Hematopoietic multipotent progenitor cell treated with erythropoietin and hydrocortisone succinate and interleukin-3 and kit ligand, for 6 days (in vitro differentiated cells): ENCODE measurements at regions not wholly inside any gene's neighbourhood (a gene's known extent, or its start where the extent isn't known, plus 50 kb on each side); places are given as distances from the start of the nearest gene placed in this dataset.
"Not testable (repeated sequence)": the region's sequence is repeated elsewhere in the genome, so short reads cannot be mapped to it uniquely, and the experiment has no call there.

Experiments used
- DNase-seq: peaks from one replicate; pipeline ENCODE4 v3.0.0-alpha.2; 2015

DNA sequence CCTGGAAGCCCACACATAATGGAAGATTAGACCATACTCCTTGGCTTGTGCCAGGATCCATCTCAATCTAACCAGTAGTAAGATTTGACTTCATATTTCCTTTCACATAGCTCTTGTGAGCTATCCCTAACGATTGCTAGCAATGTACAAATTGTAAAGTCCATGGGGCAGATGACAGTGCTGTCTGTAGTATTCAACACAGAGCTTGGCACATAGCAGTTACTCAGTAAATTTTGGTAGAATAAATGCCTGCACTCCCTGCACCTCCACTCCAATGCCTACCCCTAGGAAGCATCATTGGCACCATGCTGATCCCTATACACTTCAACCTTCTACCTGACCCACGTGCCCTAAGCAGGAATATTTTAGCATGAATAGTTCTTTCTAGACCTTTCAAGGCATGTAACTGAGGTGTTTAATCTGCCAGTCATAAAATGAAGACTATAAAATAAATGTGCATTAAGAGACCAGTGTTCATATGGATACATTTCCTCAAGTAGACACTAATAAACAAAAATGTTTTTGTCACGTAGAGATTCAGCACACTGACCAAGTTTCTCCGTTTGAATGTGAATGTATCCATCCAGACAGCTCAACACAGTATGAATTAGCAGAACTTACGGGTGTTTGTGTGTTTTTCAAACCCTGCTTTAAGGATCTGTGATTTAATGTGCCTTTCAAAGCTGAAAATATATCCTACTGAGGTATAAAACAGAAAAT lies 98.8 kb downstream of the BMP4 start:
- no peak for DNase-seq

DNA sequence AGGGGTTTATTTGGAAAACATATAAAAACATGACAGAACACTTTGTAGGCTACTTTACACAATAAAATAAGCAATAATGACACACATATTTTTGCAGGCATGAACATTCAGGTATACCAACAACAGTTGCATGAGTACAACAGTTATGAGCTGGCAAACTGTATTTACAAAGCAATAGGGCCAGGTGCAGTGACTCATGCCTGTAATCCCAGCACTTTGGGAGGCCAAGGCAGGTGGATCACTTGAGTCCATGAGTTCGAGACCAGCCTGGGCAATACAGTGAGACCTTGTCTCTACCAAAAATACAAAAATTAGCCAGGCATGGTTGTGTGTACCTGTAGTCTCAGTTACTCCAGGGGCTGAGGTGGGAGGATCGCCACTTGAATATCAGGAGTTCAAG lies 101.1 kb downstream of the BMP4 start:
- DNase-seq: no peak

DNA sequence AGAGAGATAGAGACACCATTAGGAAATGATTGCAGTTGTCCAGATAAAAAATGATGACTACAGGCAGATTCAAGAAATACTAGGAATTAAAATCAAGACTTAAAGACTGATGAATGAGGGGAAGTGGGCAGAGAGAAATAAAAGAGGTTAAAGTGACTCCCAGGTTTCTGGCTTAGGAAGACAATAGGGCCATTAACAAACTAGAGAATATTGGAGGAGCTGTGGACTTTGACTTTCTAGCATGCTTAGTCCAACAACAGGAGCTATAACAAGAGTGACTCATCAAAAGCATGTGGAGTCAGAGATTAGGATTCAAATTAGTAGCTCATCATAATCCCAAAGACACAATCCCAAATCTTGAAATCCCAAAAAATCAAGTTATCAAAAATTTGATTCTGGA lies 101.5 kb downstream of the BMP4 start:
- no peak for DNase-seq

DNA sequence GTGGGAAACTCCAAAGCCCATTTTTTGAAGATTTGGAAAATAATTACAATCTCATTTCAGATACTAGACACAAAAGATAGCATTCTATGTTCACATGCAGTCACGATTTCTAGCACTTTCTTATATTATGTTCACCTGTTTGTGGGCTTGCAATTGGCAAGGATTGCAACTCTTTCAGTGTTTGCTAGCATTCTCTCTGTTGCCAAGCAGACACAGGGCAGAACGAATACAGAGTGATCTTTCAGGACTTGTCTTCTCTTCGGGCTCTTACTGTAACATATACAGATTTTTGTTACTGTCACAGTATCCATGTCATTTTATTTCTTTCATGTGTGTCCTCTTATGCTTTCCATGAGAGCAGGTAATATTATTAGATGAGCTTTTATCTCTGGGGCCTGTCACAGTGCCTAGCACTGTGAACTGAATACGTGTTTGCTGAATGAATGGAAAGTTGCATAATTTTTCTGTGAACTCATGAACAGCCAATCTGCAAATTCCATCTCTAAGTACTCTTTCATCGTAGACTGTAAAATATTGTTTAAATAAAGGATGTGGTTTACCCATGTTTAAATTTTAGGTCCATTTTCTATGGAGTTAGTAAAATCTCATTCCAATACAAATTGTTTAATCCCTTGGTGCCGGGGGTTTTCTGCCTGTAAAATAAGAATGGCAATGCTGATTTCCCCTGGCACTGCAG lies 105.1 kb downstream of the BMP4 start:
- no peak for DNase-seq

DNA sequence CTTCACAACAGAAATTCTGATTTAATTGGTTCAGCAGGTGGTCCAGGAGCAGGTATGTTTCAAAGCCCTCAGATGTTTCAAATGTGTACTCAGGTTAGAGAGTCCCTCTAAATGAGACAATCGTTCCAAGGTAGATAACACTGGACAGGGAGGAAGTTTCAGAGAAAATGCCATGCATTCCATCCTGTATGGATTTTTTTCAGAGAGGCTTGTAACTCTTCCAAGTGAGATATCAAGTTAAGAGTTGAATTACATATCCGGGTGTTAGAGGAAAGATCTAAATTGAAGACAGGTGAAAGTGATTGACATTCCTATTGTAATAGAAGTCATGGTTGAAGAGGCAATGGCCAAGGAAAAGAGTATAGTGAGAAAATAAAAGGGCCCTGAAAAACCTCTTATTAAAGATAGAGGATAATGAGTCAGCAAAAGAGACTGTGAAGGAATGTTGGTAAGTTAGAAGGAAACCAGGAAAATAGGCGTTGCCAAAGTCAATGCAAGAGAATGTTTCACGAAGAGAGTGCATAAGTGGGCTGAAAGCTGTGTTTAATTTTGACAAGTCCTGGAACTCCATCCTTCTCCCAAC lies 105.8 kb downstream of the BMP4 start:
- no peak for DNase-seq

DNA sequence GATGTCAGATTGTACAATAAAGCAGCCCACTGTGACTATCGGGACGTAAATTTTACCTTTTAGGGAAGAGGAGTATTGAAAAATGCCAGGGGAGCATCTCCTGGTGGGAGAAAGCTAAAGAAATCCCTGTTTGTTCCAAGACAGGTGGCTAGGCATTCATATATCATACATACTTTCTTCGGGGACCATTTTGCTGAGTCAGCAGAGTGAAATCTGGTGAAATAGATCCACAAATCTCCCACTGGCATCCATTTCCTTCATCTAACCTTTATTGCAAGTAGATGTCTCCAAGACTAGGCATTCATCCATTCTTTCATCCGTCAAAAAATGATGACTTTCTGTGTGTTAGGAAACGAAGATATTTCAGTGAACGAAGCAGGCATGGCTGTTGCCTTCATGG lies 107.1 kb downstream of the BMP4 start:
- DNase-seq: no peak

DNA sequence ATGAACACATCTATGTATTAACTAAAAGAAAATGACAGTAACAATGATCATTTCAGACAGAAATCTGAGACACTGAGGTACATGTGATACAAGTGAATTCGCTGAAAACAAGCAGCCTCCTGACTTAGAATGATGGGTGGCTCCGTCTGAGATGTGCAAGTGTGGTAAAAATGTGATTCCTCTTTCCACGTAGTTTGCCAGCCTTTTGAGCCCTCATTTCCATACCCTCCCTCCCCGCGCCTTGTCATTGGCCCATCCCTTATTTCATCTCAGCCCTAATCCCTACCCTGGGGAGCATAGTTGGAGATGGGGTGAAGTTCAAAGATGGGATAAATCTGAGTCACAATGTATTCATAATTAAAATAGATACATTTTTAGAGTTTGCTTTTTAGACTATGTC lies 107.8 kb downstream of the BMP4 start:
- DNase-seq: no peak

DNA sequence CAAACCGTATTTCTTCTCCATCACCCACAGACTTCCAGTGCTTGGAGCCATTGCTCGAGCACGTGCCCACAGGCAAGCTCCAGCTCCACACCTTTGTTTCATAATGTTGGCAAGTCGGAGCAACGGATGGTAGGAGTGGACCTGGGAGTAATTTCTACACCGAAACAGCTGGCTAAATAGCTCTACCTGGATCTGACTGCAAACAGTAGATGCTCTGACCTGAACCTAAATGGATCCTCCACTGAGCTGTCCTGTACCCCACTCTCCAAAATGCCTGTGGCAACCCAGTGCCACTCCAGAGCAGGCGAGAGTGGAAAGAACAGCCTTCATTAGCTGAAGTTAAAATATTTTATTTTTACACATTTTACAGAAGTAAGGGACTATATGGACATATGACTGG lies 108.7 kb downstream of the BMP4 start:
- no peak for DNase-seq

DNA sequence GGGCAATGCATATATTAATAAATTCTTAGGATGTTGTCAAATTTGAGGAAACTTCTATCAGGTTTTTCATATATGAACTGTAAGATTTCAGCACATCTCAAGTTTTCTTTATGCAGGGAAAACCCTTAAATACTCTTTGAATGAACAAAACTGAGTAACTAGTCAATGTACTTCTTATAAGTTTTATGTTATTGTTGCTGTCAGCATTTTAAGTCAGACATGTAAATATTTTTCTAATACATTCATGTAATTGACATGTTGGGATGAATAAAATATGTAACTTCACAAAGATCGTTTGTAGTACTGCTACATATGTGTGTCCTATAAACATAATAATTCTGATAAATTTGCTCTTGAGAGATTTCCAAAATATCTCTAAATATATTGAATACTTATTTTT lies 109.6 kb downstream of the BMP4 start:
- no peak for DNase-seq

DNA sequence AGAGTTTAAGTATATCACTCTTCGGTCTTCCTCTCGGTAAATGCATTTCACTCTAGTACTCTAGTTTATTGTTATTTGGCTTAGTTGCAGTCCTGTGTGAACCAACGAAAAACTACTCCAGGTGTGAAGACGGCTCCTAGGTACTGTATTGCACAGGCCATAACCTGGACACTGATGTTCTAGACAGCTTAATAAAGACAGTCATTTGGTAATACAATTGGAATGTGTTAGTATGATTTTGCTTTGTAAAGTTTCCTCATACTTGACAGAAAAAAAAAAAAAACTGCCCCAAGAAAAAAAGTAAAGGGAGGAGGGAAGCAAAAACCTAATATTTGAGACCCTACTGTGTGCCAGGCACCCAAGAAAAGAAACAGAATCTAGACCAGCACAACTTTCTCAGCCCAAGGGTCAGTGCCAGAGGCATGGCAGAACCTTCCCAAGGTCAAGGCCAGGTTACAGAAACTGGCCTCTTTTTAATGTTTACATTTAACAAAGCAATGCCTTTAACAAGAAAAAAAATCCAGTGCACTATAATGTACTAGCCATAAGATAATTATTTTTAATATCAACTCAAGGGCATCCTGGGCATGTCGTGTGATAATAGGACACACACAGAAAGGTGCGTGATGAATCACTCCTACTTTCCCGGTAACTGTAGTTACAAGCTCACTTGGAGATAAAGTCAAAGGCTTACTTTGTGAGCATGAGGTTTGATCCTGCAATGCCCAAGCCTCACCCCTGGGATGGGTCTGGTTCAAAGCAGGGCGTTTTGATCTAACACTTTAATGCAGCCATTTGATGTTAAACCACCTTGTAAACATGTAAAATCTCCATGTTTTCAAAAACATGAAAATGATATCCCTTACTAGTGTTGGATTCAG lies 110.6 kb downstream of the BMP4 start:
- no peak for DNase-seq

DNA sequence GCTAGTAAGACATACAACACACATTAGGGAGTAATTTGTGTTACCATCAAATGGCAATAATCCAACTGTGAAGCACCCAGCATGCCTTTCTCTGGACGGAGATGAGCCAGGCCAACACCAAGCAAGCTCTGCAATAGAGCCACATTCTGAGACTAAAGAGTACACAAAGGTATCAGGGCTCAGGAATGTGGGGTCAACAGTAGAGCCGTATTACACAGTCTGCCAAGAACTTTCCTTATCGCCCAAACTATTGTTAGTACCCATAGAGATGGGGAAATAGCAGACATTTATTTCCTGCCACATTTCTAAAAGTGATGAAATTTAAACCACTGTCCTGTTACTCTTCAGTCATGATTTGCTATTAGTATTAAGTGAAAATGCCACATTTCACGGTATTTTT lies 113.7 kb downstream of the BMP4 start:
- no peak for DNase-seq

DNA sequence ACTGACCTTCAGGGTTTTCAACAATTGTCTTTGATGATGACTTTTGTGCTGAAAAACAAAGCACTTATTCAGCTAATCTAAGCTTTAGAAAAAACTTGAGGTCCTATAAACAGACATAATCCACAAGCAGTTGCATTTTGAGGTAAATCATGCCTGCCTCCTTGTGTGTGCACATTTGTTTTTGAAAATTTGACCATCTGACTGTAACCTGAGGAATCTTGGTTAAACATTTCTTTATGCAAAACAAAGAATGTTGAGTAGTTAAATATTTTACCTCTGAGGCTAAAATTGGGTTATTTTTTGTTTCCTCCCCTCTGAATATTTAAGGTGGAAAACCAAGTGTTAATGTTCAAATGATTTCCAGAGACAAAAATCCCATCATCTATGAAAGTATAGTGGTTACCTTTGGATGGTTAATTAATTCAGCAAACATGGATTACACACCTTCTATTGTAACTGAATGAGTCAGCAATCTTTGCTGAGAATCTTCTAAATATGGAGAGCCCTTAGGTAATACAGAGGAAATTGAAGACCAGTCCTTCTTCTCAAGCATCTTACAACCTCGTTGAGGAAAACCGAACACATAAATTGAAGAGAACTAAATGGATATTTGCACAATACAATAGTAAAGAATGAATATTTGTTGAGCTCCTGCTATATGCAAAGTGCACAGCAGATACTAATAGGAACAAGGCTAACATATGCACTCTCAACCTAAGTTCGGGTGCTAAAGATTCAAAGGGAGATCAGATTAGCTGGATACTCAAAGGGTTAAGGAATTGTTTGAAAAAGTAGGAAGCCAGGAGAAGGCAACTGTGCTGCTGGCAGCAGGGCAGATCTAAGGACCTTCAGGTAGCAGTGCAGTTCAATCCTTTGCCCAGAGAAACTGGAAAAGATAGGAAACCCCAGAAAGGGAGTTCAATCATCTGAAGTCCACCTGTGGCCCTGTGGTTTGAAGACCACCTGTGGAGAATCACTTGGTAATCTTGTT lies 115.2 kb downstream of the BMP4 start:
- DNase-seq: no peak

DNA sequence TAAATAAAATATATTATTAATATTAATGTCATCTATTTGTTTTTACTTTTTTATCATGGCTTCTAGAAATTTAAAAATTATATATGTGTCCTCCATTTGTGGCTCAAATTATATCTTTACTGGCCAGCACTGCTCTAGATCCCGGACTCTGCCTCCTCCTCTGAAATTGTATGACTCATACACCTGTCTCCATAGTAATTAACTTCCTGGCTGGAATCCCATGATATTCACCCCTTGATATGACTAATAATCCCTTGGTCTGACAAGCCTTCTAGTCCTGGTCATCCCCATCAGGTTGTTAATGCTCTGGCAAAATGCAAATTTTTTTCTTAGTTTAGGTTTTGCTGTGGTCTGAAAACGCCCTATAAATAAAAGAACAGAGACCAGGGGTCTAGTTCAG lies 116.2 kb downstream of the BMP4 start:
- DNase-seq: no peak

DNA sequence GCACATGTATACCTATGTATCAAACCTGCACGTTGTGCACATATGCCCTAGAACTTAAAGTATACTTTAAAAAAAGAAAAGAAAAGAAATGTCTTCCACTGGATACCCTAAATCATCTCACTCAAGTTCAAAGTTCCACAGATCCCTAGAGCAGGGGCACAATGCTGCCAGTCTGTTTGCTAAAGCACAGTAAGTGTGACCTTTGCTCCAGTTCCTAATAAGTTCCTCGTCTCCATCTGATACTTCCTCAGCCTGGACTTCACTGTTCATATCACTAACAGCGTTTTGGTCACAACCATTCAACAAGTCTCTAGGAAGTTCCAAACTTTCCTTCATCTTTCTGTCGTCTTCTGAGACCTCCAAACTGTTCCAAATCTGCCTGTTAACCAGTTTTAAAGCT lies 118.3 kb downstream of the BMP4 start:
- no peak for DNase-seq

DNA sequence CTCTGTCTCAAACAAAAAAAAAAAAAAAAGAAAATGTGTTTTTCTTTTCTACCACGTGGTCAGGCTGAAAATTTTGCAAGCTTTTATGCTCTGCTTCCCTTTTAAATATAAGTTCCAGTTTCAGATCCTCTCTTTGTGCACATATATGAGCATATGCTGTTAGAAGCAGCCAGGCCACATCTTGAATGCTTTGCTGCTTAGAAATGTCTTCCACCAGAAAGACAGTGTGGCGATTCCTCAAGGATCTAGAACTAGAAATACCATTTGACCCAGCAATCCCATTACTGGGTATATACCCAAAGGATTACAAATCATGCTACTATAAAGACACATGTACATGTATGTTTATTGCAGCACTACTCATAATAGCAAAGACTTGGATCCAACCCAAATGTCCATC lies 119.0 kb downstream of the BMP4 start:
- DNase-seq: not testable (repeated sequence)

DNA sequence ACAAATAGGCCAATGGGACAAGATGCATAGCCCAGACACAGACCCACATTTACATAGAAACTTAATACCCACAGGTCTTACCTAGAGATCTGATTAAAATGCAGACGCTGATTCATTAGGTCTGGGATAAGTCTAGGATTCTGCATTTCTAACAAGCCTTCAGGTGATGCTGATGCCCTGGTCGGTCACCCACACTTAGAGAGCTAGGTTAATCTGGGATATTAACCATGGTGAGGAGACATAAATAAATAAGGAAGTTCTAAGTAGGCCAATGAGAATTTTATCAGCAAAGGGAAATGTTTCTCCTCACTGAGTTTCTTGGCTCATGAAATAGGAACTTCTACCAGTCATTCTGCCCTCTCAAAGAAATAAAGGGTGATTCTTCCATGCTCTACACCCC lies 120.1 kb downstream of the BMP4 start:
- DNase-seq: no peak

DNA sequence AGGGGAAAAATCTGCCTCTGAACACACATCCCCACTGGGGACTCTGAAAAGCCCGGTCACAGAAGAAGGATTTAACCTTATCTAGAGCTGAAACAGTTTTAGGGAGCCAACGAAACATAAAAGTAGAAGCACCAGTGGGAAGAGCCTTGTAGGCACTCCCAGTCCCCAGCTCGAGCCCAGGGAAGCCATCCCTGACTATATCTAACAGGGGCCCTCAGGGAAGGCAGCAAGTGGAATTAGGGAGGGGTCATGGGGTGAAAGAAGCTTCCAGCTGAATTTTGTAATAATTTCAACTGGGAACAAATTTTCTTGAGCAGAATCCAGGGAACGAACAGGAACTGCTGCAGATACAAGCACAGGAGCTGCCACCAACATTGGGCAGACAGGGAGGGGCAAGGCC lies 127.8 kb downstream of the BMP4 start:
- DNase-seq: no peak

DNA sequence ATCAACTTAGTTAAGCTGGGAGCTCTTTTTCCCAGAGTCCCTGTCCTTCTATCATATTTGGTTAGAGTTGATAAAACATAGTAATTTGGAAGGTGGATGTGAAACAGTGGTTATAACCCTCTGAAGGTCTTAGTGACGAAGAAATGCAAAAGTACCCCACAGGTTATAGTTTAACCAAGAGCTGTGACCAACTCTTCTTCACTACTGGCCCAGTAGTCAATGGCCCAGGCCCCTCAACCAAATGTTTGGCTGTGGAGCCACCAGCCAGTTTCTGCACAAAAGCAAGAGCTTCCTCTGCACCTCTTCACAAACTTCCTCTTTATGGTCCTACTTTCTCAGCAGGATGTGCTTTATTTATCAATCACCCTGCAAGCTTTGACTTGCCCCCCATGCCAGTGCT lies 132.6 kb downstream of the BMP4 start:
- DNase-seq: no peak

DNA sequence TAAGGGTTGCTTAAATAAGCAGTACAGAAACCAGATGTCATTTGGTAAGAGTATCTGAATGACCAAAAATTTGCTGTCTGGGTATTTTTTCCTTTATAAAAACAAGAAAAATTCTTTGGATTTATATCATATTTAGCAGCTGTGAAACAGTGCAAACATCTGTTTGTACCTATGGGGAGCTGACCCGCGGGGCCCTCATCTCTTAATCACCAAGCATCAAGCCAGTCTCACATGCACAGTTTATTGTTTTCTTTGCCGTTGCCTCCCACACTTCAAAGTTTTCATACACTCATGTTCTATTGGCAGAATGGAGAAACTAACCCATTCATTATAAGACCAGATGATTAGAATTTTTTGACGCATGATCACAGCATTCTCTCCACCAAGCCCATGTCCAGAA lies 142.2 kb downstream of the BMP4 start:
- DNase-seq: no peak

DNA sequence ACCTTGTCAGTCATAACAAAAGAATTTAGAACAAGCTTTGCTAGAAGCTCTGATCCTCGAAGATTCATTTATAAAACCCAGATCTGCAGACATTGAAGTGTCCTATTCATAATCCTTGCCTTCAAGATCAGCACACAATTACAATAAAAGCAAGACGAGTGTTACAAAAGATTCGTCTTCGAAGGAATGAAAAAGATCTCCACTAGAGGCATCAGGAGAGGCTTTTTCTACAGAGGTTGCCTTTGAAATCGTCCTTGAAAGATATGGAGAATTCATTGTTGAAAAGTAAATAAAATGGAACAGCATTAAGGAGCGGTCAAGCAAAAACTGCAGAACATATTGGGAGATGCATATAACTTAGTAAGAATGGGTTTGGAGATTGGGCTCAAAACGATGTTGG lies 146.4 kb downstream of the BMP4 start:
- no peak for DNase-seq

DNA sequence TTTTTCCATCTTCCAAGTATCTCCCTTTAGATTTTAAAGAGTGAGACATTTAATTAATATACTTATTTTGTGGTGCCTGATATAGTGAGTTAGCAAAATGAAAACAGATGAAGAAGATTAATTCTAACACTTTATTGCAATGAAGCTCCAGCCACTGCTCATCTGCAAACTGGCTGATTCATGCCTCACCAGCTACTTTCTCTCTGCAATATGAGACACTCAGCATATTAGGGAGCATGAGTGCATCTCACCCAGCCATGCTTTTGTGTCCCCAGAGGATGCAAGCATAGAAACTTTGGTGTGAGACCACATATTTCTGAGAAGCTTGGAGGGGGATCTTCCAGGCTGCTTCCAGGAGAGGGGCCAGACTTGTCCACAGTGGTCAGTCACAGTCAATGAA lies 148.6 kb downstream of the BMP4 start:
- DNase-seq: no peak

DNA sequence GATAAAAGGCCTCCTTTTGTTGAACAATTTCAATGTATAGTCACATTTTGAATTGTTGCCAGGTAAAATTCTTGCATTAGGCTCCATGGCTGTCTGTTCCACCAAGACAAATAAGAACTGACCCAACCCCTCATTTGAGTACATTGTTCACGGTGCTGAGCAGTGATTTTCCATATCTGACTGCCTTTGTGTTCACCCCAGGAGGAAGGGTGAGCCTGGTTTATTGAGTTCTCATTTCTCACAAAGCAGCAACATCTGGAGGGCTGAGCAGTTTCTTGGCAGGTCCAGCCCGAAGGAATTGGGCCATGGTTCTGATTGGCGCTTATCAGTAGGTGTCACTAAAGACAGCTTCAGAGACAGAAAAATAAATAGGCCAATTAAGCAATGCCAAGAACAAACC lies 149.1 kb downstream of the BMP4 start:
- DNase-seq: no peak
